SK-N-DZ (cell line): ENCODE measurements at regions not wholly inside any gene's neighbourhood (a gene's known extent, or its start where the extent isn't known, plus 50 kb on each side); places are given as distances from the start of the nearest gene placed in this dataset.
"Not testable (repeated sequence)": the region's sequence is repeated elsewhere in the genome, so short reads cannot be mapped to it uniquely, and the experiment has no call there.

Source experiments
- DNase-seq: peaks from one replicate; pipeline ENCODE4 v3.0.0-alpha.2; 2015; ENCODE audit warnings: low spot score

DNA sequence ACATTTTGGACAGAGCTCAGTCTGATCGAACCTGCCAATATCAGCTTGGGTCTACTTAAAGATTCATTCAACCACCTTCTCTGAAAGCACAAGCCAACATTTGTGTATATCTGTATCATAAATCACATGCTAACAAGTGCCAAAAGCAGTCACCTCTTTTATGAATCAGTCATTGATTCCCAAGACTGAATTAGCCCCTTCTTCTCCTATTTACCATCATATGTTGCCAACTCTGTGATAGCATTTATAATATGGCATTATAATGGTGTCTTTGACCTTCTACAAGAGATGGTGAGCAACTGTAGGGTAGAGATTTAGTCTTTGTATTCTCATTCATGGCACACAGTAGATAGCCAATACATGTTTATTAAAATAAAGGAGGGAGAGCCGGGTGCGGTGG, 61.4 kb downstream of the DDX53 start:
- no peak for DNase-seq

GRCh38 chrX:23062359-23062758, 62.6 kb downstream of the DDX53 start:
- no peak for DNase-seq

DNA sequence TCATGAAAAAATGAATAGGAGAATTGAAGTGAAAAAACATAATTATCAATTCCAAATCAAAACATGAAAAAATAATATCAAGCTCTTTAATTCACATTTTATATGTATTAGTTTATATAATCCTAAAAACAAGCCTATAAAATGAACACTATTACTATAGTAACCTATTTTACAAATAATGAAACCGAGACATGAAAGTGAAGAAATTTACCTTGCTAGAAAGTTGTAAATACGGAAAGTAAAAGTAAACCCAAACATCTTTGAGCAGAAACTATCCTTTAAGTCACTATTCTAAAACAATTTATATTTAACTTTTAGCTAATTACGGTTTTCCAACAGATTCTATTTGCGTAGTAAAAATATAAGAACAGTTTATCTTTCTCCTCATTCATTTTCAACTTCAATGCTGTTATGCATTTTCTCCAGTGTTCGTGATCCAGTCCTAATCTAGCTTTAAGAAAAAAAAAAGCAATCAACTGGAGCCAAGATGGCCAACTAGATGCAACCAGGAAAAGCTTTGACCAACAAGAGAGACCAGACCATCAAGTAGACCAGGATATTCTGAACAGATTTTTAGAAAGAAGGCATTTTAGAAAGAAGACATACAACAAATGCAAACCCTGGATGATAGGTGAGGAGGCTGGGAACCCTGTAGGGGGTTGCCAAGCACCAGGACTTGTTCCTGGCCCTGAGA, 67.0 kb downstream of the DDX53 start:
- no peak for DNase-seq

DNA sequence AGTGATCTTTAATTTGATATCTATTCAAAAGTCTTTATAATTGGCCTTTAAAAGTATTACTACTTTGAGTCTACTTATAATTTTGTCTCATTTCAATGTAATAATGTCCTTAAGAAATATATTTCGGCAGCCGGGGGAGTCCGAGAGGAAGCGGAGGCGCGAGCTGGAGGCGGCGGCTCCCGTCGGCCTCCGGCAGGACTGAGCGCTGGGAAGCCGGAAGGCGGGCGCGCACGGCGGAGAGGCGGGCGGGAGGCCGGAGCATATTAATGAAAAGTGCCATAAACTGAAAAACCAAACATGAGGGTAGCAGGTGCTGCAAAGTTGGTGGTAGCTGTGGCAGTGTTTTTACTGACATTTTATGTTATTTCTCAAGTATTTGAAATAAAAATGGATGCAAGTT, 75.7 kb downstream of the DDX53 start:
- DNase-seq, result not testable (repeated sequence)

GRCh38 chrX:23079347-23079746, 79.6 kb downstream of the DDX53 start:
- no peak for DNase-seq

GRCh38 chrX:23100826-23101225, 101.1 kb downstream of the DDX53 start:
- no peak for DNase-seq

- no peak for DNase-seq
These were observed 103.8 kb downstream of the DDX53 start for GRCh38 chrX:23103546-23103945.

- no peak for DNase-seq
These were observed 114.5 kb downstream of the DDX53 start for GRCh38 chrX:23114241-23114640.

DNA sequence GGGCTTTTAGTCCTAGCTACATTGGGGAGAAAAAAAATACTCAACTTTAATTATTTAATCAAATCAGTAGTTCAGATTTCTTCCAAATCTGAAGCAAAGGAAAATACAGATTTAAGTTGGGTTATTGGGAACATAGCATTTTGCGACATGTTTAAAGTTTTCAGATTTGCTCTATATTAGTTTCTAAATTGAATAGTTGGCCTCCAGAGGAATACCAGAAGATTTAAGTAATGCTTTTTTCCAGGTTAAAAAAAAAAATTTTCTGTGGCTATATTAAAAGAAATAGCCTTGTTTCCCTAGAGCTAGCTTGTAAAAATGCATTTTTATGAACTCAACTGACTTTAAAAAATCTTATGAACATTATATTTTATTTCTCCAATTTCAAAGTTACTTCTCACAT, 115.9 kb downstream of the DDX53 start:
- no peak for DNase-seq

DNA sequence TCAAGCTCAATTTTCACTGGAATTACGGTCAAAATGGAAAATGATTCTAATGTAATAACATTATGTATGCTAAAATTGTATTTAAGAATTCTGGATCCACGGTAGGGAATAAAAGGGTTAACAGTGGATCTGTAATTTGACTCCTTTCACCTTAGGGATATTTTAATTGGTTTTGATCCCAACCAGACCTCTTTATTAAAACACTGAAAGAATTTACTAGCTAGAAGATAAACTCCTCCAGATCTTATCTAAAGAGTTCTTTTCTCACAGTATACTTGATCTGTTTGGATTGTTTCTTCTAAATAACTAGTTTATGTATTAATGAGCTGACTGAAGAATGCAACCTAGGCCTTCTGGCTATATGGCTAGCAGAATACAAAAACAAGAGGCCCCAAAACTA, 118.4 kb downstream of the DDX53 start:
- peak; percentile 86 for DNase-seq

- DNase-seq, result no peak
These were observed 119.2 kb downstream of the DDX53 start for GRCh38 chrX:23118890-23119527.

DNA sequence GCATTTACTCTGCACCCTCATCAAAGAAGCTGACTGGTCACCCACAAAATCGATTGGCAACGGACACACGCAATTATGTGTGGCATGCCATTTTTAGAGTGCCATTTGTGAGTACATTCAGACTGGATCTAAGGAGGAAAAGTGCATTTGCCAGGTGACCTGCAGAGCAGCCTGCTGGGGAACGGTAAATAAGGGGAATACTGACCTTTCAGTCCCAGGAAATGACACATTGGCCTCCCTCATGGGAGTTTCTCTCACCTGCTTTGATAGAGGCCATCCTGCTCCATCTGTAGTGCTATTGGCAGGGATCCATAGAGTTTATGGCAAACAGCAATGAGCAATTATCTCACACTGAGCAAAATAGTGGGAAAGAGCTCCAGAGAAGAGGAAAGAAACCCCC, 127.8 kb downstream of the DDX53 start:
- DNase-seq, result no peak

GRCh38 chrX:23133551-23133950, 133.8 kb downstream of the DDX53 start:
- DNase-seq, result no peak

DNA sequence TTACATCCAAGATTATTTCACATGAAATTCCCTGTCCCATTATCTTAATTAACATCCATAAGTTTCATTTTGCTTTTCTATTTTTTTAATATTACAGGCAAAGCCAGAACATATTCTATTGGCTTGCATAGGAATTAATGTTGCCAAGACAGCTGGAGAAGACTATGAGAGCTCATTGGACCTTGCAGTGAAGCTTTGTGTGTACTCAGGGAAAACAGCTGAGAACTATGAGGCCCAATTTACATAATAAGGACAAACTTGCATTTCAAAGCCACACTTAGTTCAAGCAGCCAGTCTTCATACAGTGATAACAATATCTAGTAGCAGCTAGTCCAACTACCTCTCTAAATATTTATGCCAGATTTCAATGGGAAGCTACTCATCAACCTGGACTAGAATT, 134.4 kb downstream of the DDX53 start:
- no peak for DNase-seq

DNA sequence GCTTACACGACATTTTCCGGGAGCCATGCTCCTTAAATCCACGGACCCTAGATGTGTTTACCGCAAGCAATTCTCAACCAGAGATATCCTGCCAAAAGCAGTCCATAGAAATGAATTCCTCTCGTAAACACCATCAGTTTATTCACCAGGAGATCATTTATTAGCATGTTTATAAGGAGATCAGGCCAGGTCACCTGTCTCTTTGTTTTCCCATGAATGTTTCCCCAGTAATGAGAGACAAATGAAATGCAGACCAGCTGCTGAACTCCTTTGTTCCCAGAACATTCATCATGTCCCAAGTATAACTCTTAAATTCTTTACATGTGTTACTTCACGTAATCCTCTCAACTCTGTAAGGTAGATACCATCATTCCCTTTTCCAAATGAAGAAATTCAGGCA, 137.1 kb downstream of the DDX53 start:
- no peak for DNase-seq

GRCh38 chrX:23168291-23168690, 166.4 kb upstream of the PTCHD1 start:
- DNase-seq, result no peak

DNA sequence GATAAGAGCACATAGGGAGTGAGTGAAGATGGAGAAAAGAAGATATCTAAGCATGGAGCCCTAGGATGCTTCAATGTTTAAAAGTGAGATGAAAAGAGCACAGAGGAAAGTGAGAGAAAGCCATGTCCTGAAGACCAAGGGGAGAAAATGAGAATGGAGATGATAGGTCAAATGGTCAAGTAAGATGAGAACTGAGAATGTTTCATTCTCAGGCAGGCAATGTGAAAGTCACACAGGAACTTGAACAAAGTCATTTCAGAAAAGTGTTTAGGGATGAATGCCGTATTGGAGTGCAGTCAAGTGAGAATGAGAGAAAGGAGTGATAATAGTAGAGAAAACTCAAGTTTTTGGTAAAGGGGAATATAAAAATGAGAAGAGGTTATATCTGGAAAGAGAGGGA, 148.7 kb upstream of the PTCHD1 start:
- no peak for DNase-seq

GRCh38 chrX:23187819-23188218, 146.8 kb upstream of the PTCHD1 start:
- no peak for DNase-seq

GRCh38 chrX:23194885-23195554, 139.6 kb upstream of the PTCHD1 start:
- no peak for DNase-seq

DNA sequence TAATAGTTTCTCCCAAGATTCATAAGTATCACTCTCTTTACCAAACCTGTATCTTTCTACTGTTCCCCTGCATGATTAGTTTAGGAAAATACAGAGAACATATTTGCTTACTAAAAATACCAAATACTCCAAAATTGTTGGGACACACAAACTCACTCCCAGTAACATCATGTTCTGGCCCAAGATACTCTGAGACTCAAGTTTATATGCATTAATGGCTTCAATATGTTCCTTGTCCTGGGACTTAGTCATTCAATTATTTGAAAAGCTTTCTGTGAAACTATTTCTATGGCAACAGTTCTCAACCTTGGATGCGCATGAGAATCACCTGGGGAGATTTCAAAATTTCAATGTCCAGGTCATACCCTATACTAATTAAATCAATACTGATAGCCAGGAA, 138.9 kb upstream of the PTCHD1 start:
- DNase-seq, result no peak

DNA sequence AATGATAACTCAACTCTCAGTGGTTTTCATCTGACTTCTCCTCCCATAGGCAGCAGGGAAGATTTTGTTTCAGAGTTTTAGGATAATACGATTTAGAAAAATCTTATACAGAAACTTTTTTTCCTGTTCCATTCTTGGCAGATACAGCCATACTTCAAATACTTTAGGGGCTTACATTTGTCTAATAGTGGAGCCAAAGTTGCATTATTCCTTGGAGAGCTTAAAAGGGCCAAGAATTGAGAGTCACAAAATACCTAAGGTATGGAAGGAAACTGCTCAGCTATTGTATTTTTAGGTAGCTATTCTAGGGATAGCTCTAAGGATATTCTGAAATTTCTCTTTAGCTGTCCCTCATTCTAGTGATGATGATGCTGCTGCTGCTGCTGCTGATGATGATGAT, 132.9 kb upstream of the PTCHD1 start:
- DNase-seq, result no peak

GRCh38 chrX:23202326-23202725, 132.3 kb upstream of the PTCHD1 start:
- no peak for DNase-seq

- DNase-seq, result no peak
These were observed 111.5 kb upstream of the PTCHD1 start for GRCh38 chrX:23223169-23223568.
